GM18511 (cell line): ENCODE measurements at regions not wholly inside any gene's neighbourhood (a gene's known extent, or its start where the extent isn't known, plus 50 kb on each side); places are given as distances from the start of the nearest gene placed in this dataset.
"Not testable (repeated sequence)": the region's sequence is repeated elsewhere in the genome, so short reads cannot be mapped to it uniquely, and the experiment has no call there.

ENCODE experiments used
- ATAC-seq: cut with Tn5 transposase; IDR thresholded peaks from one replicate; pipeline ENCODE4 v1.9.1; 2021; ENCODE audit warnings: mild to moderate bottlenecking, moderate library complexity; ENCODE audit not compliant: unreplicated experiment

DNA sequence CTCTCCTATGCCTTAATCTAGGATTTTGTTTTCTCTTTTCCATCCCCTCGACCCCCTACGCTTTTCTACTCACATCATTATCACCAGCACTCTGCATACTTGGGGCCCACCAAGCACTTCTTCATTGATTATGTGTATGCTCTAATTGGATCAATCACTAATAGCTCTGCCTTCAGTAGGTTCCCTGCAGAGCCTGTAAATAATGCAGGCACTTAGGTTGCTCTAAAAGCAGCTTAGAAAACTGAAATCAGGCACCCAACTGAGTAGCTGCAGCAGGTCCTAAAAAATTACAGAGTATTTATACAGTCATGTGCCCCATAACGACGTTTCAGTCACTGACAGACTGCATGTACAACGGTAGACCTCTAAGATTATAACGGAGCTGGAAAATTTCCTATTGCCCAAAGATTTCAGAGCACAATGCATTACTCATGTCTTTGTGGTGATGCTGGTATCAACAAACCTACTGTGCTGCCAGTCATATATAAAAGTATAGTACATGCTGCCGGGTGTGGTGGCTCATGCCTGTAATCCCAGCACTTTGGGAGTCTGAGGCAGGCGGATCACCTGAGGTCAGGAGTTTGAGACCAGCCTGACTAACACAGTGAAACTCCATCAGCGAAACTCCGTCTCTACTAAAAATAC, 280.4 kb downstream of the HS3ST3B1 start:
- ATAC-seq: no peak

DNA sequence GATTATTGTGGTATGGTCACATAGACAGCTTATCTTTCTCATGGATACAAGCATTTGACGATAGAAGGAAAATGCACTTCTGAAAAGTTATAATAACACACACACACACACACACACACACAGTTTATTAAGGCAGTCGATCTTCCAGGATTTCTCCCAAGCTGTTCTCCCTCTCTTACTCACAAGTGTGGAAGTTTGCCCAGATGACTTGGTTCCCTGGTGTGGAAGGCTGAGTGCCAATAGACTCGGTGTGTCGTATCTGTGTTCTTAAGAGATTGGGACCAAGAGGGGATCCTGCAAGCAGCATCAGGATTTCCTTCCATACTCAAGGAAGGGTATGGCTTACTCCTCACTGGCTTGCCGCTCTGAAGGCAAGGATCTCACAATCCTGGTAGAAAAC, 279.6 kb downstream of the HS3ST3B1 start:
- no peak for ATAC-seq

DNA sequence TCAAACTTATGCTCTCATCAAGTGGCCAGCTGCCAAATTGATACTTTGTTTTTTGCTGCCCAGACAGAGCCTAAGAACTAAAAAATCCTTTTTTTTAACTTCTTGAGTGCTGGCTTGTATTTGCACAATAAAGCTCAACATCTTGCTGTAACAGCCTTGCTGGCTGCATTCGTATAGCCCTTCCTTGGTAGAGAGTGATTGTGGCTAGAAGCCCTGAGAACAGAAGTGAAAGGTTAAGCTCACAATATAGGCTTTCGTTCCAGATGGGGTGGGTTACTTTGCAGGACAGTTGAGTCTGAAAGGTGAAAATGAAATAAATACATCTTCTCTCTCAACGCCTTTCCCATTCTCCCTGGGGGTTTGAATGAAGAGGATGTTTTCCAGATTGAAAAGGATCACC, 278.8 kb downstream of the HS3ST3B1 start:
- ATAC-seq: no peak

DNA sequence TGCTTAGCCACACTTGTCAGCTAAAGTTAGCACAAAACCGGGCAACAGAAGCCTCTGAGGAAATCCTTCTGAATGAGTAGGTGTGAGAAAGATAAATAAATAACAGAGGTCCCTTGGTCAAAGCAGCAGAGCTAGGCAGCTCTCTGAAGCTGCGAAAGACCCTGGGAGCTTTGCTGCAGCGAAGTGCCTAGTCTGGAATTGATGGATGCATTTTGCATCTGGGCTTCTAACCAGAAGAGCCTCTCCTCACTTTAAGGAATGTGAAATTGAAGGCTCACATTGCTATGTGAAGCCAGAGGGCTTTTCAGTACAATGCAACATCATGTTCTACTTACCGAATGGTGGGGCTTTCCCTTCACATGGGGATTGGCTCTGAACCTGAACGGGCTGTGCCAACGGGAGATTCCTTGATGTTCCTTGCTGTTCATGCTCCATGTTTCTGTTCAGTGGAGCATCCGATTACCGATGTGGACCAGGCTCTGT, 274.6 kb downstream of the HS3ST3B1 start:
- no peak for ATAC-seq

DNA sequence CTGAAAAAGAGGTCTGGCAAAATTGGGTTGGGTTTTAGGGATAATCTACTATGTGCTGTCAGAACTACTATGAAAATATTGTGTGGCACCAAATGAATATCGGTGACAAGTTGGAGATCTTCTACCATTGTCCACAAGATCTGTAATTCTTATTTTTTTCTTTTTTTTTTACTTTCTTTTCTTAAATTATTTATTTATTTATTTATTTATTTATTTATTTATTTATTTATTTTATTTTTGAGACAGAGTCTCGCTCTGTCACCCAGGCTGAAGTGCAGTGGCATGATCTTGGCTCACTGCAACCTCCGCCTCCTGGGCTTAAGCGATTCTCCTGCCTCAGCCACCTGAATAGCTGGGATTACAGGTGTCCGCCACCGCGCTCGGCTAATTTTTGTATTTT, 259.4 kb downstream of the HS3ST3B1 start:
- not testable (repeated sequence) for ATAC-seq

DNA sequence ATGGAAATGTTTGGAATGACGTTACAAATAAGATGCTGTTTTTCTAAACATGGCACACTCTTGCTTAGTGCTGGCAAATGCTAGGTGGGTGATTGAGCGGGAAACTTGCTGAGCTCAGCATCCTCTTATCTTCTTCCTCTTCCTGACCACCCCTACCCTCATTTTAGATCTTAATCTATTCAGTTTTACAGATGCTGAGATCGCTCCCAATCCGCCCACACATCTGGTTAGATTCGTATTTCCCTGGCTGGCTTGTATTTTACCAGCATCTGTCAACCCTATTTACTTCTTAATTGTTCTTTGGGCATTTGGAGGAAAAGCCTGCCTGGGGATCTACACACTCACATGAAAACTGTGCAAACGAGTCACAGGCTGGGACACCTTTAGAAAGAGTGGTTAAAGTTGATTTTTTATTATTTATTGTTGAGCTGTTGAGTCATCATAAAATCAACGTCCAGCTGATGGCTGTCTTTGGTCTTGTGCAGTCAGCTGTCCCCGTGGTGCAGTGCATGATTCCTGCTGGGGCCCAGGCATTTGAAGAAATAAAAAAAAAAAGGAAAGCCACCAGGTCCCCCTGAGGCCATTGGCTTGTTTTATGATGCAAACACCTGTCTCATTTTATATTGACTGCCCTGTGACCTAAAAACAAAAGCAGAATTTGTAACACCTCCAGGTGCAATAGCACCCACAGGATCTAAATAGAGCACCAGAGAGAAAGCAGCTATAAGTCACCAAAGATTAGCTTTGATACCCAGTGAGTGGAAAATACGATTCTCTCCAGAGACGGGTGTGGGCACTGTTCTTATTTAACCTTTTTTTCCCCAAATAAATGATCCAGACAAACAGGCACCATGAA, 258.6 kb downstream of the HS3ST3B1 start:
- no peak for ATAC-seq

DNA sequence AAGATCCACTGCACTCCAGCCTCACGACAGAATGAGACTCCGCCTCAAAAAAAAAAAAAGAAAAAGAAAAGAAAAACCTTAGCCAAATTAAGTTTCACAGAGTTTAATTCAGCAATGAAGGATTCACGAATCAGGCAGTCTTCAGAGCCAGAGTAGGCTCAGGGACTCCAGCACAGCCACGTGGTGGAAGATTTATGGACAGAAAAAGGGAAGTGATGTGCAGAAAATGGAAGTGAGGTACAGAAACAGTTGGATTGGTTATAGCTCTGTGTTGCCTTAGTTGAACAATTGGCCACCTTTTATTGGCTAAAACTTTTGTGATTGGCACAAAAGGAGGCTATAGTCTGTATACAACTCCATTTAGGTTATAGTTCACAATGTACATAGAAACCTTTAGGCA, 256.6 kb downstream of the HS3ST3B1 start:
- ATAC-seq: no peak

DNA sequence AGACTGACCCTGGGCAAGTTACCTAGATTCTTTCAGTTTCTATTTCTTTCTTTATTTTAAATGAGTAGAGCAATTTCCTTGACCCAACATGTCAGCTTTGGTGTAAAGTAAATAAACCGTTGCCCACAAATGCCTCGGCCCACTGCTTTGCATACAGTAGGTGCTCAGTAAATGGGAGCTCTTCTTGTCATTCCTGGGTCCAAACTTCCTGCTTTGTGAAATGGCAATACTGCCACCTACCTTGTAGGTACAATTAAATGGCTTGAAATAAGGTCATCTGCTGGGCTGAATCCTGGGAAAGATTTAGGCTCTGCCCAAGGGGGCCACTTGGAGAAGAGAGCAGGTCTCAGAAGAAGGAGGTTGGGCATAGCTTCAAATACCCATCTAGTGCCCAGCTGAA, 253.0 kb downstream of the HS3ST3B1 start:
- ATAC-seq: no peak

DNA sequence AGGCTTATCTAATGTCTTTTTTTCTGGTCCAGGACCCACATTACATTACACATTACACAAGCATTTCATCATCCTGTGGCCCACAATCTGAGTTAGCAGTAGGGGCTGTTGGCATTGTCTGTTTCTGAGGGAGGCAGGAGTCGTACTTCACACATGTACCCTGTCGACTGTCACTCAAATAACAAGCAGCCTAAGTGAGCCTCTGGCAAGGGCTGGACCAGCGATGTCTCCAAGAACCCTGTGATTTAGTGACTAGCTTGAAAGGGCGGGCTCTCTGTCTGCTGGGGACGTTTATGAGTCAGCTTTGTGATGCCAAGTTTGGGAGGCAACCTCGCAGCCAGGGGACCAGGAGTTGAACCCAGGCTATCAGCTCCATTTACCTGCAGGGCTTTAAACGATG, 251.4 kb downstream of the HS3ST3B1 start:
- ATAC-seq: no peak

DNA sequence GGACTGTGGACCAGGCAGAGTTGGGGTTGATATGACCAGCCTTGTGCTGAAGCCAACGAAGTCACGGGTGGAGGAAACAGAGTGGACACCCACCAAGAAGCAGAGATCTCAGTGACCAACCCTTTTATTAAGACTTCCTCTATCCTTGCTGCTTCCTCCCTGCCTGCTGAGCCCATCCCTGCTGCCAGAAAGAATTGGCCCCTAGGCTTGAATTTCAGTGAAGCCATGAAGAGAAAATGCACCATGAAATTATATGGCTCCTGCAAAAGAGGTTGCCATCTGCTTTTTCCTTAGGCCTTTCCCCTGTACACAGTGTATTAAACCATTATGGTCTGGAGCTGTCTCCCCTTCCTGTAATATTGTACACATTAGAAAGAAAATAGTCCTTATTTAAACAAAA, 246.7 kb downstream of the HS3ST3B1 start:
- no peak for ATAC-seq

DNA sequence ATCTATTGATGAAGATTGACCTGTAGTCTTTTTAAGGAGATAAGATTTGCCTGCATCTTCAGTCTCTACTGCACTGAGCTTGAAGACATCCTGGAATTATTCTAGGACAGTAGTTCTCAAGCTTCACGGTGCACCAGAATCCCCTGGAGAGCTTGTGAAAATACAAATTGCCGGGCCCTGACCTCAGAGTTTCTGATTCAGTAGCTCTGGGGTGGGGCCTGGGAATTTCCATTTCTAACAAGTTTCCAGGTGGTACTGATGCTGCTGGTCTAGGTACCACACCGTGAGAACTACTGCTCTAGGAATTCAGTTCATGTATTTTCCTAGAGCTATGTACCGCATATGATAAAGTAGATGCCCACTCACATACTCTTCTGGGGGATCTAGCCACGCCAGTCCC, 246.1 kb downstream of the HS3ST3B1 start:
- ATAC-seq: no peak

DNA sequence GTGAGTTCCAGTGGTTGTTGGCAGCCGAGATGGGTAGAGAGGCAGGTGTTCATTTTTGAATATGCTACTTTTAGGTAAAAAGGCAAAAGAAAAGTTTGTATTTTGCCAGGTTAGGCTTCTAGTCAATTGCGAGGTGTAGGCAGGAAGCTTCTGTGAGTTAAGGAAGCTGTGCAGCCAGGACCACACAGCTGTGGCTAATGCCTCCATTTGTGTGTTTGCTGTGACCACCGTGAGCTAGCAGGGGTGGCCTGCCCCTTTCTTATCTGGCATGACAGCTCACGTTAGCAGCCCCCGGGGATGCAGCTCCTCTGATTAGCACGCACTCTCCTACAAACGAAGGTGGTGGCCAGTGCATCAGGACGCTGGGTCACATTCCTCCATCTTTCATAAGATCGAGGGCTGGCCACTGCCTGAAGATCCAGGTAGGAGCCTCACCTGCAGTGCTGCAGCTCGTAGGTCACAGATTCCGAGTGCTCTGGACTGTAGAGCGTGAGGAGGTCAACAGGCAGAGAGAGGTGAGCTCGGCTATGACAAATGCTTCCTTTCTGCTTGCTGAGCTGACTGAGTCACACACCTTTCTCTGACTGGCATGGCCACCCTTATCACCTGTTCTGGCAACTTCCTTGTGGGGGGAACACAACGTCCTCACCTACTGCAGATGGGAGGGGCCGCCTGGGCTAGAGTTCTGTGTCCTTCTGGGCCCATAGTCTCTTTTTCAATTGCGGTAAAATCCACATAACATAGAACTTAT, 244.4 kb downstream of the HS3ST3B1 start:
- ATAC-seq: no peak

DNA sequence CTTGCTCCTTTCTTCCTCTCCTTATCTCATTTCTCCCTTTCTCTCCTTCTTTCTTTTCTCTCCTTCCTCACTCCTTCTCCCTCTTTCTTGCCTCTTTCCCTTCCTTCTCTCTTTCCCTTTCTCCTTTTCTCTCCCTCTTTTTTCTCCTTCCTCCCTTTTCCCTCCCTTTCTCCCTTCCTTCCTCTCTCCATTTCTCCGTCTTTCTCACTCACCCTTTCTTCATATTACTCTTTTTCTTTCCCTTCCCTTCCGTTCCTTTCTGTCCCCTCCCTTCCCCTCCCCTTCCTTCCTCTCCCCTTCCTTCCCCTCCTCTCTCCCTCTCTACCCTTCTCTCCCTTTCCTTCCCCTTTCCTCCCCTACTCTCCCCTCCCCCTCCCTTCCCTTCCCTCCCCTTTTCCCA, 240.8 kb downstream of the HS3ST3B1 start:
- ATAC-seq: no peak

DNA sequence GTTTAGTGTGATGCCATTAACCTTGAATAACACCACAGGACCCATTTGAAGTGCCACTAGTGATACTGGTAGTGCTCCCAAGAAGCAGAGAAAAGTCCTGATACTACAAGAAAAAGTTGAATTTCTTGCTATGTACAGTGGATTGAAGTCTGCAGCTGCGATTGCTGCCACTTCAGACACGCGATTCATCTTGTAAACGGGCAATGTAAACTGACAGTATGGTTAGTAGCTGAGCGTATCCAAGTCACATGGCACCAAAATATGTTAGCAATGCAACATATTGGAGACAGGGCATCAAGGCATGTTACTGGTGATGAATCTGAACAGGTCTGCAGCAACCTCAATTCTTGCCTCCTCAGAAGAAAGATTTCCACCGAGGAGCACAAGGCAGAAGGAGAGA, 238.9 kb downstream of the HS3ST3B1 start:
- no peak for ATAC-seq

DNA sequence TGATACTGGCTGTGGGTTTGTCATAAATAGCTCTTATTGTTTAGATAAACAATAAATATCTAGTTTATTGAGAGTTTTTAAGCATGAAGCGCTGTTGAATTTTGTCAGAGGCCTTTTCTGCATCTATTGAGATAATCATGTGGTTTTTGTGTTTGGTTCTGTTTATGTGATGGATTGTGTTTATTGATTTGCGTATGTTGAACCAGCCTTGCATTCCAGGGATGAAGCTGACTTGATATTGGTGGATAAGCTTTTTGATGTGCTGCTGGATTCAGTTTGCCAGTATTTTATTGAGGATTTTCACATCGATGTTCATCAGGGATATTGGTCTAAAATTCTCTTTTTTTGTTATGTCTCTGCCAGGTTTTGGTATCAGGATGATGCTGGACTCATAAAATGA, 231.4 kb downstream of the HS3ST3B1 start:
- not testable (repeated sequence) for ATAC-seq

DNA sequence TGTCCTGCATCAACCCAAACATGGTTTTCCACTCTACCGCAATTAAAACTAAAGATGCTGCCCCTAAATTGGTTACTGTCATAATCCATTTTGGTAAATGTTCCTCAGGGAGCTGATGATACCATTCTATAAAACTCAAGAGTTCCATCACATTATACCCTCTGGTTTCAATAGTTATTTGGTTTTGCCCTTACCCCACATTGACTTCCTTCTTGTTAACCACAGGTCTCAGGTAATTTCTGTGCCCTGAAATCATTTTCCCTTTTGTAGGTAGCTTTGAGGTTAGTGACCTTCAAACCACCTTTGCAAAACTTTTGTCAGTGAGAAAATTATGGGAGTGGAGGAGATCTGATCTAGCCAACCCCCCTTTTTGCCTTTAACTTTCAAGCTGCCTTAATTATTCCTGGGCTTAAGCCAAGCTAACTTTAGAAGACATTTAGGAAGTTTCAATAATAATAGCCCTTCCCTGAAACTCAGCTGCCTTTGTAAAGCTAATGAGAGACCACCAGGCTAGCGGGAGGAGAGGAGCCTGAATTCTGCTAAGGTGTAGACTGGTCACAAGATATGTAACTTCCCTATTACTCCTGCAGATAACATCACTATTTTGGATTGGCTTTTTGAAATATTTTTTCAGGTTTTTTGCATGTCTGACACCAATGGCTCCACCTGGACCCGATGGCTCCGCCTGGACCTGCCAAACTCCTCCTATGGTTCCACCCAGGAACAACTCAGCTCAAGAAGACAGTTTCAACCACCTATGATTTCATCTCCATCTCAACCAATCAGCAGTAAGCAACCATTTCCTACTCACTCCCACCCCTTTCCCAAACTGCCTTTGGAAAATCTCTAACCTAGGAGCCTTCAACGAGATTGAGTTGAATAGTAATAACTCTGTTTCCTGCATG, 224.9 kb downstream of the HS3ST3B1 start:
- ATAC-seq: no peak

DNA sequence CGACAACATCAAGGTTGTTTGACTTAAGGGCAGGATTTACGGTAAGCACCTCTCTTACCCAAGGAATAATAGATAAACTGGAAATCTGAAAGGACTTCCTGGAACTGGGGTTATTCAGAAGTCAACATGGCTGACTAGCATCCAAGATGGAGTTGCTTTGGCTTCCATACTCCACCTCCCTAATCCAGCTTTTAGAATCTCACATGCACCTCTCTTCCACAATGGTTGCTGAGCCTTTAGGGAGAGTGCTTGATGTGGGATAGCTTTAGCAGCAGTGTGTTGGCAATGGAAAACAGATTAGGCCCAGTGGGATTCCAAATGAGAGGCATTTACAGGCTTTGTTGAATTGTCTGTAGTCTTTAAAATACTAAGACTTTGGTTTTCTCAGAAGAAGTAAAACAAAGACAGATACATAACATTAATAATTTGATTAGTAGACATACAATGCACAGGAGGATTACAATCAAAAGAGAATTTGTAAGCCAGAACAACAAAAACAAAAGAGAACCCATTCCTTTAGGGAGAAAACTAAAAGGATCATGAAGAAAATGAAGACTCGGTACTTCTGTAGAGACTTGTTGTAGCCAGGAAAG, 222.0 kb downstream of the HS3ST3B1 start:
- ATAC-seq: no peak

DNA sequence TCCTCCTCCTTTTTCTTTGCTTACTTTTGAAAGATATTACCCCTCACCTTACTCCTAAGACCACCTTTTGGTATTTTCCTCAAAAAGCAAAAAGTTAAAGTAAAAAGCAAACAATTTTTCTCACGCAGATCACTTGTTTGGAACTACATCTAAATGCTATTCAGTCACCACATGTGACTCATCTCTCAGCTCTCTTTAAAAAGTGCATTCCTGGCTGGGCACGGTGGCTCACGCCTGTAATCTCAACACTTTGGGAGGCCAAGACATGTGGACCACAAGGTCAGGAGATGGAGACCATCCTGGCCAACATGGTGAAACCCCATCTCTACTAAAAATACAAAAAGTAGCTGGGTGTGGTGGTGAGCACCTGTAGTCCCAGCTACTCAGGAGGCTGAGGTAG, 218.0 kb downstream of the HS3ST3B1 start:
- ATAC-seq: not testable (repeated sequence)

DNA sequence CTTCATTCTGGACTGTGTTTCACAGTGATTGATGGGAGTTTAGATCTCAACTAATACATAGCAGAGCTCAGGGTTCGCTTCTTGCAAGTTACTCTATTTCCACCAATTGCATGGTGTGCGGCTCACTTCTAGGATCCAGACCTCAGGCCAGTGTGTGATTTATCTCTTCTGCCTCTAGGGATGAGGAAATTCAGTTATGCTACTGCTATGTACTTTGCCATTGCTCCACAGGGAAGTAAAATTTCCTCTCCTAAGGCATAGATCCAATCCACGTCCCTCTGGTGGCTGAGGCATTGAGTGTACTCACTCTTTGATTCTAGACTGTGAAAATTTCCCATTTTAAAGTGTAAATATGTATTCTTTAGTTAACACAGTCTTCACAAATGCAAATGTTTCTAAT, 214.1 kb downstream of the HS3ST3B1 start:
- no peak for ATAC-seq

DNA sequence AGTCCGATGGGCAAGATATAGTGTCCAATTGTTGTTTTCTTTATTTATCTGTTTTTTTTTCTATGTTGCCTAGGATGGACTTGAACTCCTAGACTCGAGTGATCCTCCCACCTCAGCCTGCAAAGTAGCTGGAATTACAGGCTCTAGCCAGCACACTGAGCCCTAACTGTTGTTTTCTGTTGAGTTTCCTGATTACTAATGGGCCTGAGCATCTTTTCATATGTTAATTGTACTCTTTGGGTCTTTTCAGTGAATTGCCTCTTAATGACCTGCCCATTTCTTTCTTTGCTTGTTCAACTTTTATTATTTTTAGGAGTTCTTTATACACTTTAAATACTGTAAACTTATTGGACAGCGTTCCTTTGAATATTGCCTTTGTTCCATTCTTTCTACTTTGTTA, 213.0 kb downstream of the HS3ST3B1 start:
- ATAC-seq: no peak
